Right ventricle myocardium inferior (tissue), 1 donor: ENCODE measurements at regions not wholly inside any gene's neighbourhood (a gene's known extent, or its start where the extent isn't known, plus 50 kb on each side); places are given as distances from the start of the nearest gene placed in this dataset.
"Not testable (repeated sequence)": the region's sequence is repeated elsewhere in the genome, so short reads cannot be mapped to it uniquely, and the experiment has no call there.

Source experiments
- ATAC-seq: fragments of 200-7000 bp; cut with Tn5 transposase; one replicate; pipeline ENCODE4 v1.9.1; 2020; ENCODE audit warnings: mild to moderate bottlenecking, moderate library complexity
- DNase-seq: peaks from one replicate; pipeline ENCODE4 v3.0.0; 2021; ENCODE audit errors: missing footprints
- intact Hi-C: fragments of 100-400 bp; cut with DNase I; formaldehyde crosslinking; loops from one replicate; pipeline ENCODE4 v1.11.0; 2022
- donor health status: DM: no; HTN: yes; CAD: no; lungs with severe emphysema.

DNA sequence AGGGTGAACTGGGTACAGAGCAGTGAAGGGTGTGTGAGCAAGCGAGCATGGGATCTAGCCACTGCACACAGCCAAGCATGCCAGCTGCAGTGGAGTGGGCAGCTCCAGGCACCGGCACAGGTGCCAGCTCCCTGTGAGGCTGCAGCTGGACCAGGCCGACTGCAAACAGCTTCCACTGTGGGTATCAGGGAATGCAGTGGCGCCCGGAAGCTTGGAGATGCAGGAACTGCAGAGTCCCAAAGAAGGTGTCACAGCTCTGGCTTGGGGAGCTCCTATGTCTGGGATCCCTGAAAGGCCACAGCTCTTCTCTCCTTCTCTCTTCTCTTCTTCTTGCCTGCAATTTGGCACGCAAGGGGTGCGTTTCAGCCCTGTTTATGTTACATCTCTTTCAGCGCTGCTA is 4093.3 kb upstream of the OR11H1 start:
- ATAC-seq, result not testable (repeated sequence)
- DNase-seq, result peak; percentile 64

More for the DNA sequence above, 4093.3 kb upstream of the OR11H1 start:
- intact Hi-C loops, result not testable (repeated sequence)
